Kidney glomerular epithelial cell (primary cell): ENCODE measurements at regions not wholly inside any gene's neighbourhood (a gene's known extent, or its start where the extent isn't known, plus 50 kb on each side); places are given as distances from the start of the nearest gene placed in this dataset.

ENCODE experiments used
- DNase-seq: peaks from one replicate; lab custom pipeline; 2025; lab: John Stamatoyannopoulos, UW

DNA sequence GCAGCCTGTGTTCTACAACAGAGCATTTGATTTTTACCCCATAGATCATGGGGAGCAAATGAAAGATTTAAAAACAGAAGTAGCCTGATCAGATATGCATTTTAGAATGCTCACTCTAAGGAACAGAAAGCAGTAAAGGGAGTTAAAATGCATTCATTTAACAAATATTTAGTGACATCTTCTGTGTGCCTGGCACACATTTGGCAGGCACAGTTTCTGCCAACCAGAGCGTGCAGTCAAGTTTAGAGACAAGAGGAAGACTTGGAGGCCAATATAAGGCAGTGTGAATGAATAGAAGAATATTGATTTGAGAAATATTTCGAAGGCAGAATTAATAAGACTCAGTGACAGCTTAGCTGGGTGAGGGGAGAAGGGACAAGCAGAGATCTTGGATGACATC is 210.1 kb downstream of the KDR start:
- DNase-seq, result no peak

- no peak for DNase-seq
These were observed 210.6 kb downstream of the KDR start for GRCh38 chr4:54914781-54915180.

DNA sequence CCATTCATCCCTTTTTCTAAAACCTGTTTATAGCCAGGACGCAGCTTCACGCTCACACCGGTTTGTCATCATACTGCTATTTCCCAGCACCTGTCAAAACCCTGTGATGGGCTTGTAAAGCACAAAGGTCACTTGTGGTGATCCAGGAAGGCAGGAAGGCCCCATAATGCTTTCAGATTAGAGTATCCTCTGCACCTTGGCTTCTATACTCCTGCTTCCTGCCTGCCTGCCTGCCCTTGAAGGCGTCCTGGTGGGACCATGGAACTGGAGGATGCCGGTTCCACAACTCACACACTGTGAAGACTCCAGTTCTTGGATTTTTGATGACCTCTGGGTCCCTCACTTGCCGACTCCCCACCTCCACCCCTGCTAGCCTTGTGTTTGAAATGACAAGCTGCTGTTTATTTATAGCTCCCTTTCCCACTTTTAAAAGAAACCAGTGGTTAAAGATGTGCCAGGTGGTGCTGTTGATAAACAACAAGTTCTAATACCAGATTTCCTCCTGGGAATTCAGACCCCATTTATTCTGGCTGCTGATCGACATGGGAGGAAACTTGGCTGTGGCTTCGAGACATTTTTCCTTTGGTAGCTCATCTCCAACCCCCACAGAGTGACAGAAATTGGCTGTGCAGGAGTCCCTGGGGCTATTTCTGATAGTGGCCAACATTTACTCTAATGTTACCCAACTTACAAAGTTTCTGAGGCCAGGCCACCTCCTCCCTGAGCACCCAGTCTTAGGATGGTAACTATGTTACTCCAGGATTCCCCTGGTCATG is 211.5 kb downstream of the KDR start:
- DNase-seq, result no peak

- no peak for DNase-seq
These were observed 213.2 kb downstream of the KDR start for GRCh38 chr4:54912155-54912554.

DNA sequence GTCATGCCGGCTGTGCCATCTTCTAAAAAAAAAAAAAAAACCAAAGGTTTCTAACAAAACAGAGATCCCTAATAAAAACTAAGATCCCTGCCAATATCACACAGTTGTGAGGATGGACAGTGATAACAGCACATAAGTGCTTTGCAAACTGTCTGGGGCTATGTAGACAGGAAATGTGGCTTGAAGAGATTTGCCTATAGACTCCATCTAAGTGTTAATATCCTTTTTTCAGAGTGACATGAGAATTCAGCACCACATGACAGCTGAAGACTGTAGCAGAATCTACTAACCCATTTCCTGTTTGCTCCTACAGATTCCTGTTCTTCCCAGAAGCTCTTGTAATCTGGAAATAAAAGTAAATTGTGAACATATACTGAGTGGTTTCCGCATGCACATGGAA is 215.4 kb downstream of the KDR start:
- DNase-seq, result no peak

- DNase-seq, result no peak
These were observed 216.6 kb downstream of the KDR start for GRCh38 chr4:54908763-54909162.

GRCh38 chr4:54904953-54905352 is 220.4 kb downstream of the KDR start:
- no peak for DNase-seq

- no peak for DNase-seq
These were observed 222.4 kb downstream of the KDR start for GRCh38 chr4:54902976-54903375.

DNA sequence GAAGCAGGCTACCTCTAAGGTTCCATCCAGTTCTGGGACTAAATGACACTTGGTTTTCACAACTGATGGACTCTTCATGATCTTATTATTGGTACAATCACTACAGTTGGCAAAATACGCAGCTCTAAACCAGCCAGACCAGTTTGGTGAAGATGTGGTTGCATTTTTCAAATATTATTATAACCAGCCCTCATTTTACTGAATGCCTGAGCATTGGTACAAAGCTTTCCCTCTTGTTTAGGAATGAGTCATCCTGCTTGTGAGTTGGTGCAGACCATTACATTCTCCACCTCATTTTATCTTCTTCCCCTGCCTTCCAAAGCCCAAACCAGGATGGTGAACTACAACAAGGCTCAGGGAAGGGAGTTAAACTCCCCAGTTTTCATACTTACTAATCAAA is 223.1 kb downstream of the KDR start:
- DNase-seq, result no peak

DNA sequence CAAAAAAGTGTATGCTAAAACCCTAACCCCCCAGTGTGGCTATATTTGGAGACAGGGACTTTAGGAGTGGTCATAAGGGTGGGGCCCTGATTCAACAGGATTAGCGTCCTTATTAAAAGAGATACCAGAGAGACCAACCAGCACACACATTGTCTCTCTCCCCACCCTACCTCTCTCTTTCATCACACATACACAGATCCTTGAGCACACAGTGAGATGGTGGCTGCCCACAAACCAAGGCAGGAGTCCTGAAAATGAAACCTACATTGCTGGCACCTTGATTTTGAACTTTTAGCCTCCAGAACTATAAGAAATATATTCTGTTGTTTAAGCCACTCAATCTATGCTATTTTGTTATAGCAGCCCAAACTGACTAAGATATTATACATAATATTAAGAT is 224.2 kb downstream of the KDR start:
- DNase-seq, result no peak

DNA sequence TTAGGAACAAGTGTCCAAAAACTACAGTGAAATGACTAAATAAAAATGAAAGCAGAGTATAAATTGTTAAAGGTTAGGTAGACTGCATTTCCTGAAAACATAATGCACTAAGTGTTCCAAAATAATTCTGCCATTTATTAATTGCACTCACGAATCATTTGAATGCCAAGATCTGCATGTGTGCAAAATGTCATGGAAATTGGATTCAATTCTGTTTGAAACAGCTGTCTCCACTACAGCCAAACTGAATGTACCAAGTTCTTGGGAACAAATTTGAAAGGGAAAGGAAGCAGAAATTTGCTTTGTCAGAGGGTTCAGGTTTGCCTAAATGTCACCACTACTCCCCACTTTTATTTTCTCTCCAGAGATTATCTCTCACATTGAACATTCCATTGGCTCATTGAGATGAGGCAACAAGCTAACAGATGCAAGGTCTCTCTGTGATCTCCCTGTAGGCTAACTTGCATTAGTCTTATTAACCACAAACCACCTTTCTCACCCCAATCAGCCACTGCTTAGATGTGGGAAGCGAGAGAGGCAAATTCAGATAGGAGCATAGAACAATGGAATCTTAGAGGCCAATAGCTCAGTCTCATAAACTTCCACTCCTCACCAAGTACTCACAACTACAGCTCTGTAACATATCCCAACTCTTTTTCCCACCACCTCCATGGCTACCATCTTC is 226.6 kb downstream of the KDR start:
- DNase-seq, result no peak

DNA sequence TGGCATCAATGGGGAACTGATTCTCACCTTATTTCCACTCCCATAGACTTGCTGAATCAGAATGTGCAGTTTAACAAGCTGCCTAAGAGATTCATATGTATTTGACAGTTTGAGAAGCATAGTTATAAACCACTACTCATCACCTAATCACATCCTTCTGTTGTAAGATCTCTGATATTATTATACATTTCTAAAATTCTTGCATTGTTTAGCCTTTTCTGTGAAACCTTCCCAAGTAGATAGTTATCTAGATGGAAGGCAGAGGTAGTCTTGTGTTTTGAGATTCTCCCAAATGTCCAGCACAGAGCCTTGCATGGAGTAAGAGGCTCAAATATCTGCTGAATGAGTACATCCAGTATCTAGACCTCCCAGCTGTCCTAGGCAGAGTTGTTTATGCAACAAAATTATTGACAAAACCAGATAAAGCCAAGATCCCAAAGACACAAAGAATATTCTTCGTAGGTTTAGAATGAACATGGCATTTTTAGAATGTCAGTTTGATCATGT is 227.3 kb downstream of the KDR start:
- DNase-seq, result no peak

DNA sequence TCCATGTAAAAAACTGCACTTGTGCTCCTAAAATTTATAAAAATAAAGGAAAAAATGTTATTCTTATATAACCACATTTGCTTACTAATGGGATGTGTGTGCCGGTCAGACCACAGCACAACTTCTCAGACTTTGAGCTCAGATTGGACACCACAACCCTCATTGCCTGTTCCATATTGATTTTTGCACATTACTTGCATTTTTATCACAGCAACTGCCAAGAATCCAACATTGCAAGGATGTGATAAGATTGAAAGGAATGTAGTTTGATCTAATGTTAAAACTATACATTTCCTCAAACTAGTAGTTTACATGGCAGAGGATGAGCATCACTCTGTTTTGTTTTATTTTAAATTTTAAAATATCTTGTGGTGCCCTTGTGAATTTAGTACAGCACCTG is 227.8 kb downstream of the KDR start:
- DNase-seq, result no peak

DNA sequence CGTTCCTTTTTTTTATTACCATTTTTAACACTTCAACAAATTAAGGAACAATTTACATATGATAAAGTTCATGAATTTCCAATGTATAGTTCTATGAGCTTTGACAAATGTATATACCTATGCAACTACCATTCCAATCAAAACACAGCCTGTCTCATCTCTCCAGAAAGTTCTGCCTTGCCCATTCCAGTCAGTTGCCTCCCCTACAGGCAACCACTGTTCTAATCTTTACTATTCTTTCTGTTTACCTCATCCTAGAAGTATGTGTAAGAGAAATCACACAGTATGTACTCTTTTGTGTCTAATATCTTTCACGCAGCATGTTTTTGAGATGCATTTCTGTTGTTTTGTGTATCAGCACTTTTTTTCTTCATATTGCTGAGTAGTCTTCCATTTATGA is 224.9 kb downstream of the KIT start:
- no peak for DNase-seq

- no peak for DNase-seq
These were observed 221.8 kb downstream of the KIT start for GRCh38 chr4:54879576-54879975.

GRCh38 chr4:54877006-54877405 is 219.2 kb downstream of the KIT start:
- DNase-seq, result no peak

DNA sequence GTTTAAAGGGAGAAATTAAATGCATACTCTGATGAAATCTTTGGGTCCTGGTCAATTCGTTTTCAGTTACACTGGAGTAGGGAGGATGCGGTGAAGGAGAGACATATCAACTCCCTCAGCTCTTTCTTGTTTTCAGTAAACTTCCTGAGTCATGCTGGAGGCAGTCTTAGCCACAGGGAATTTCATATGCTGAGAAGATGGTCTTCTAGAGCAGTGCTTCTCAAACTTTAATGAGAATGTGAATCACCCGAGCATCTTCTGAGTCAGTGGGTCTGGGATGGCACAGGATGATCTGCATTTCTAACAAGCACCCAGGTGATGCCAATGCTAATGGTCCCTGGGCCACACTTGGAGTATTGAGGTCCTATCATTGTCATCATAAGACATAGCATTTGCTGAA is 214.5 kb downstream of the KIT start:
- no peak for DNase-seq

DNA sequence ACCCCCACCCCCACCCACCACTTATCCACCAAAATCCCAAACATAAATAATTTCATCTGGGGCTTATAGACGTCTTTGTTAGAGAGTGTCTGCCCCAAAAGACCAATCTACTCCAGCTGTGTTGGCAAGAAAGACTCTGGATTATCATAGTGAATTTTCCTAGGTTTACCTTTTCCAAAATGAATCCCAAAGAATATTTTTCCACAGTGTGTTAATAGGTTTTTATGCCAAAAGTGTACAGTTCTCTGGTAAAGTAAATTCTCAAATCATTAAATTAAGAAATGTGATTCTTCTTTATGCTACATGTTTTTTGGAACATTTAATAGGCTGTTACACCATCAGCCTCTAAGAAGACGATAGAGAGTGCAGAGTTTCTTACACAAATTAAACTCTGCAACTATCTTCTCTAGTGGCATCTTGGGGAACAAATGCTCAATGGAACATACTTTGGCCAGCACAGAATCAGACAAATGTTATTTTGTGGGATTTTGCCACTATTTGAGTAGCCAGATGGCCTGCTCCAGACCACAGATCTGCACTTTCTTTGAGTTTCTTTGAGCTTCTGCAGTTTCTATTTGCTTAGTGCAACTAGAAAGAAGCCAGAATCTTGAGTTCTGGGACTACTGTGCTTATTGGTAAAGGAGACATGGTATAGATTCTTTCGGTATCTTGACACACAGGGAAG is 206.0 kb downstream of the KIT start:
- no peak for DNase-seq

DNA sequence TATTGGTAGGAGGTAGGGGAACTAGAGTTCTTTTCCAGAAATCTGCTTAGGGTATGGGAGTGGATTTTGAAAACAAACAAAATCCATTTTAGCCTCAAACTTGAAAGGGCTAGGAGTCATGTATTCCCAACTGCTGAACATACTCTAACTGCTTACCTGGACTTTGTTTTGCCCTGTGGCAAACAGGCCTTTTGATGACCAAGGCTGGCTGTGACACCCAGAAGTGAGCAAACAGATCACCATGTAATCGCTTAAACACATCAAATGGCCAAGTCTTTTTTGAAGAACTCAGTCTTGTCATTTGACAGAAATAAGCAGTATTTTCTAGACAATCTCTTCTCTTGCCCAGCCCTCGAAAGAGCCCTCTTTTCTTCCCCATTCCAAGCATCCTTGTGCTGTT is 203.4 kb downstream of the KIT start:
- DNase-seq, result no peak

- DNase-seq, result no peak
These were observed 197.6 kb downstream of the KIT start for GRCh38 chr4:54855191-54855854.

DNA sequence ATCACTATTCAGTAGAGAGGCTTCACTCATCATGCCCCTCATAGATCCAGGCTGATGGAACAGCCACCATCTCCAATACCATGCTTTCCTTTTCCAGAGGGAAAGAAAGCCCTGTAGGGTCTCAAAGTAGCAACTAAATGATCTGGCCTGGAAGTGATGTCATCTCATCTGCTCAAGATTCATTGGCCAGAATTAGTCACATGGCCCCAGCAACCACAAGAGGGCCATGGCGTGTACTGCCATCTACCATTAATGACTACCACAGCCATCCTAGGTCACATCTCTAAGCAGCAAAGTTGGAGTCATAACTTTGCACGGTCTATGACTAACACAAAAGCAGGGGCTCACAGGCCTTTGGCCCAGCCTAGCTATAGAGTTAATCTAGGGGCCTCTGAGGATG is 194.8 kb downstream of the KIT start:
- no peak for DNase-seq

- DNase-seq, result no peak
These were observed 194.3 kb downstream of the KIT start for GRCh38 chr4:54852054-54852453.

- DNase-seq, result no peak
These were observed 187.2 kb downstream of the KIT start for GRCh38 chr4:54844911-54845310.
